GM19099 (cell line): ENCODE measurements at regions not wholly inside any gene's neighbourhood (a gene's known extent, or its start where the extent isn't known, plus 50 kb on each side); places are given as distances from the start of the nearest gene placed in this dataset.

Experiments
- POLR2A ChIP-seq: IDR thresholded peaks from 3 replicates; pipeline ENCODE4 v1.6.1; 2011; ENCODE audit warnings: low read depth; ENCODE audit not compliant: insufficient read length; ENCODE audit errors: extremely low read depth

GRCh38 chr2:42858140-42859005, 66.0 kb upstream of the HAAO start:
- no peak for TF ChIP-seq POLR2A

GRCh38 chr2:42856891-42857632, 64.7 kb upstream of the HAAO start:
- no peak for TF ChIP-seq POLR2A

DNA sequence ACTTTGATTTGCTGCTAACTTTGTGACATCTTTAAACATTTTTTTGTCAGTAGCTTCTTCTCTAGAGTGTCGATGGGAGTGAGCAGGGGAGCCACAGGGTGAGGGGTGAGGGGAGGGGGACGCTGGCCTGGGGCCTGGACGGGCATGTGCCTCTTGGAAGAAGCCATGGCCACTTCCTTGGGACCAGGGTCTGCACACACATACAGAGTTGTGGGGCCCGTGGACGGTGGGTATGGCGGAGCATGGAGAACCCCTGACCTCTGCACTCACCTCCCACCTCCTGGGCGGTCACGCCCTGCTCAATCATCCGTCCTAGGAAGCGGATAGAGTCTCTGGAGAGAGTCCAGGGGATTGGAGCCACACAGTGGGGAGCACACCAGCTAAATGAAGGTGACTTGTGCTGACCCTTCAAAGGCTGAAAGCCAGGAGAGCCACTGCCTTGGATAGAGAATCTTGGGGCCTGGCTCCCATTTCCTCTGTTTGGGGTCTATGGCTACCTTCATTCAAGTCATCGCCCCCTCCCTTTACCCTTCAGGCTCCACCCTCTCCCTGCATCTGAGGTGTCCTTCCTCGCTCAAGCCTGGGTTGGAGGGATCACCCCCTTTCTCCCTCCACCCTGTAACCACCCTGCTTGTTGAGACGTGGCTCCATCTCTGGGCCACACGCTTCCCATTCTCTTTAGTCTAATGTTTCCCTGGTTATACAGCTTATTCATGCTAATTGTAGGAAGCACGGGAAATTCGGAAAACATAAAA, 63.9 kb upstream of the HAAO start:
- TF ChIP-seq POLR2A = no peak

DNA sequence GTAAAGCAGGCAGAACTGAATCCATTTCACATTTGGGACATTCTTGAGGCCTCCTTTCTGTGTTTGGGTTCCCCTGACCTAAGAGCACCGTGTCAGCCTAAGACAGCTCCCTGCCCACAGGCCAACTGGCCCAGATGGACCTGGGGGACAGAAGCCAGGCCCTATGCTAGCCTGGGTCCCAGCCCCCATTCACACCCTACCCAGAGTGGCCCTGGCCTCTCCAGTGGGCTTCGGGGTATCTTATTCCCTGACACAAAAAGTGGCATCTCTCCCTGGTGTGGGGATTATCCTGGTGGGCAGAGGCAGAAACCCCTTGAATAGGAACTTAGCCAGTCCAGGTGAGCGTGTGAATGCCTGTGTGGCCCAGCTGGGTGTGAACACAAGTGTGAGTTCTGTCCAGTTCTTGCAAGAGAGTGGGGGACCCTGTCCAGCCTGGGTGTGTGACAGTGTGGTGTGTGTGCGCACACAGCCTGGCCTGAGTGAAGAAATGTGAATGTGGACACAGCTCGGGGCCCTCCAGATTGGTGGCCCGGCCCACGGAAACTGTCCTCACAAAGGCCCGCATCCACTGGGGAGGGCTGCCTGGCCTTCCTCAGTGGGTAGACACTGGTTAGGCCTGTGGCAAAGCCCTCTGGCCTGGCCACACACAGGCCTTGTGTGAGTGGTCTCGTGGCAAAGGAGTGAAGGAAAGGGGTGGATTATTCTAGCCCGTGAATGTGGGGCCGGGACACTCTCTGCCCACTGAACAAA, 63.0 kb upstream of the HAAO start:
- no peak for TF ChIP-seq POLR2A

DNA sequence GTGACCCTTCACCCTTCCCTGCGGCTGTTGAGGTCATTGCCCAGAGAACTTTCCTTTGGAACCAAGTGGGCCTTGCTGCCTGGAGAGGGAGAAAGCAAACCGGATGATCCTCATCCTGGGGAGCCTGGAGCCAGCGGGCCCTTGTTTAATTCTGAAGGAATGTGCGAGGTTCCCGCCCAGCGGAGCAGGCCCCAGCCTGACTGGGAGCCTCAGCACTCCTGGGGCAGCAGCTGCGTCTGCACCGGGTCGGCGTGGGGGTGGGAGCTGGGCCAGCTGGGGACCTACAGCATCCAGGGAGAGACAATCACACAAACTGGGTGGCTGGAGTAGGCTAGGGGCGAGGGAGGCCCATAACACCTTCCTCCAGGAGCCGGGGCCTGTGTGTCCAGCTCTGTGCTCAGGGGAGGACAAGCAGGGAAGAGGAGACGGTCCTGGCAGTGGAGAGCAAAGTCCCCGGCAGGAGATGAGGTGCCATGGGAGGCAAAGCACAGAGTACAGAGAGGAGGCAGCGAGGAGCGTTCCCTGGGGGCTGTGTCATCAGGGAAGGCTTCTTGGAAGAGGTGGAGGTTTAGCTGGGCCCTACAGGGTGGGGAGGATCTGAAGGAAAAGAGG, 61.9 kb upstream of the HAAO start:
- TF ChIP-seq POLR2A = no peak

DNA sequence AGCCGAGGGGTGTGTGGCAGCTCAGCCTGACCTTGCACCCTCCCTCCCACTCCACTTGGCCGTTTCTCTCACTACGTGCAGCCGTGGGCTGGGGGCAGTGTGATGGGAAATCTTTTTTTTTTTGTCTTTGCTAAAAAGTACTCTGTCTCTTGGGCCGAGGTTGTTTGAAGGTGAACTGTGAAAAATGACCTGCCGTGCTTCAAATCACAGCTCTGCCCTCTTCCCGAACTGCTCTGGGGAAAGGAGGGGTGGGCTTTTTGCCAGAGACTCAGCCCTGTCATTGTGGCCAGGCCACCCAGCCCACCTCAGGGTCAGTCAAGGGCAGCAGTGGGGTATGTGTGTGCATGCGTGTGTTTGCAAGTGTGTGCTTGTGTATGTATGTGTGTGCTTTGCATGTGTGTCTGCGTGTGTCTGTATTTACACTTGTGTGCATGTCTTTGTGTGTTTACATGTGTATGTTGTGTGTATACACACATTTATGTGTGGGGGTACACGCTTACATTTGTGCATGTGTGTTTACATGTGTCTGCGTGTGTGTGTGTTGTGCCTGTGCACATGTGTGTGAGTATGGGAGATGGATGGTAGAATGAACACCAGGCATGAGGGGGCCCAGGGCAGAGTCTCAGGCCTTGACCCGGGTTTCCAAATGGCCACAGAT, 61.3 kb upstream of the HAAO start:
- TF ChIP-seq POLR2A = no peak

DNA sequence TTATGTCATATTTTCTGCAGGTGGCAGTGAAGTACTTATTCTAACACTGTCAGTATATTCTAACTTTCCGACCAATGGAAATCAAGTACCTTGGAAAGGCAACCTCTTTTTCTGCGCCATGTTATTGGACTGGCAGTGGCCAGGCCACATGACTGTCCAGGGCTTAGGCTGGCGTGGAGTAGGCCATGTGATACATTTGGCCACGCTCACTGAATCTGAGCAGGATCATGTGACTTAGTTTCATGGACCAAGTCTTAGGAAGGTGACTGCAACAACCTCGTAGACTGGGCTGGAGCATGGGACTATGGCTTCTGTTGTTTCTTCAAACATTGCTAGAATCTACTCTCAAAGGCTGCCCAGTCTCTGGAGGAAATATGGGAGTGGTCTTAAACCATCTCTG, 60.4 kb upstream of the HAAO start:
- no peak for TF ChIP-seq POLR2A

DNA sequence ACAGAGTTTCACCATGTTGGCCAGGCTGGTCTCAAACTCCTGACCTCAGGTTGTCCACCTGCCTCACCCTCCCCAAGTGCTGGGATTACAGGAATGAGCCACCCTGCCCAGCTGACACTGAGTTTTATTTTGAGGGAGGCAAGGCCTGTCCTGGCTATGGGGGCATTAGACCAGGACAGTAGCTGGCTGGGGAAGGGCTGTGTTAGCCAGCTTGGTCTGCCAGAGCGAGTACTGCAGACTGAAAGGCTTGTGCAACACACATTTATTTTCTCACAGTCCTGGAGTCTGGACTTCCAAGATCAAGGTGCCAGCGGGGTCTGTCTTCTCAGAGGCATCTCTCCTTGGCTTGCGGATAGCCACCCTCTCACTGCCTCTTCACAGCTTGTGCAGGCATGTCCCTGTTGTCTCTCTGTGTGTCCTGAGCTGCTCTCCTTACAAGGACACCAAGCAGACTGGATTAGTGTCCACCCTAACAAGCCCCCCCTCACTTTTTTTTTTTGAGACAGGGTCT, 59.4 kb upstream of the HAAO start:
- TF ChIP-seq POLR2A = no peak

DNA sequence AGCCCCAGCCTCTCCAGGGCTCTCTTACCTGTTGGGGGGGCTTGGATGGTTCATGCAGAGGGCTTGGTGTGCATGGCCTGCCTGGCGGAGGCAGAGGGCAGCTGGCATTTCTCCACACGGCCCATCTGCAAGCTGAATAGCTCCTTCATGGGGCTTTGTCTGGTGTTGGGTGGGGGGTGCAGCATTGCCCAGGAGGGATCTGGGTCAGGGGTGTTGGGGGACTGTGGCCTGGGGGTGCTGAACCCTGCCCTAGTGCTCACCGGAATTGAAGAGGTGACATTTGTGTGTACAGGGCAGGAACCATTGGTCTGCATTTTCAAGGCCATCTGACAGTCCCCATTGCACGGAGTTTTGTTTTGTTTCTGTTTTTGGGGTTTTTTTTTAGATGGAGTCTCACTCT, 58.8 kb upstream of the HAAO start:
- TF ChIP-seq POLR2A = no peak

GRCh38 chr2:42850016-42850805, 57.8 kb upstream of the HAAO start:
- TF ChIP-seq POLR2A = no peak

- no peak for TF ChIP-seq POLR2A
These were observed 56.9 kb upstream of the HAAO start for GRCh38 chr2:42849311-42849710.

DNA sequence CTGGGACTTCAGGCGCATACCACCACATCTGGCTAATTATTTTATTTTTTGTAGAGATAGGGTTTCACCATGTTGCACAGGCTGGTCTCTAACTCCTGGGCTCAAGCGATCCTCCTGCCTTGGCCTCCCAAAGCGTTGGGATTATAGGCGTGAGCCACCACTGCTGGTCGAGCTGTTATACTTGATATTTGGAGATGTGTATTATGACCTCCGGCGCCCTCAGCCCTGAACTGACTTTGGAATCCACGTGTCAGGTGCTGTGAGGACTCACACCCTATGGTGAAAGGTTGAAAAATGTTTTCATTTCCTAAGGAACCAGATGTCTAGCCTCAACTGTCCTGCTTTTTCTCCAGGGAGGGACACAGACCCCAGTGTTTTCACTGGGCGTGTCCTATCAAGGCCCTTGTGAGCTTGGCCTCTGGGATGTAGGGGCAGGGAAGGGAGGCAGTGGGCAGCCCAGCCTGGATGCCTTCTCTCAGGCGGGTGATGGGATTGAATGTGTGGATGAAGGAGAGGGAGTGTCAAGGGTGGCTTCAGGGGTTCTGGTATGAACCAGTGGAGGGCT, 56.4 kb upstream of the HAAO start:
- TF ChIP-seq POLR2A = no peak

DNA sequence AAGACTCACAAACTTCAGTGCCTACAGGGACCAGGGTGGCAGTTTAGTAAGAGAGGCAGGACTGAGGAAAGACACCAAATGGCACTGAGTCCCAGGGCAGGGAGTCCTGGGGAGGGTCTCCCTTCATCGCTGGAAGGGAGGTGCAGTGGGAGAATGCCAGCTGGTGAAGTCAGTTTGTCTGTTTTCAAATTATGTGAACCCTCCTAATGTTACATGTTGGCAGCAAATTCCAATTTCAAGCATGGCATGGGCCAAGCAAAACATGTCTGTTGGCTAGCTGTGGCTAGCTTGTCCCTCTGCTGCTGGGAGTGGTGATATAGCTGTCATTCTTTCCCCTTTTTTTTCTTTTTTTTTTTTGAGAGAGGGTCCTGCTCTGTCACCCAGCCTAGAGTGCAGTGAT, 55.9 kb upstream of the HAAO start:
- TF ChIP-seq POLR2A = no peak
